C4-2B (cell line): ENCODE measurements at regions not wholly inside any gene's neighbourhood (a gene's known extent, or its start where the extent isn't known, plus 50 kb on each side); places are given as distances from the start of the nearest gene placed in this dataset.

Experiments used
- H3K27ac ChIP-seq: fragments of 450-650 bp; 2 replicates; pipeline ENCODE4 v1.5.1; 2017
- CTCF ChIP-seq: fragments of 450-650 bp; conservative IDR thresholded peaks from 2 replicates; pipeline ENCODE4 v1.5.1; 2017; ENCODE audit warnings: mild to moderate bottlenecking
- ZFX ChIP-seq: fragments of 450-650 bp; IDR thresholded peaks from 2 replicates; pipeline ENCODE4 v1.6.1; 2017

- TF ChIP-seq ZFX (no peak), CTCF (no peak)
- no peak overlapping the region for H3K27ac ChIP-seq
These were observed 62.1 kb upstream of the FREM2 start for GRCh38 chr13:38624822-38625221.

- TF ChIP-seq ZFX (no peak), CTCF (no peak)
- no peak overlapping the region for H3K27ac ChIP-seq
These were observed 58.3 kb upstream of the FREM2 start for GRCh38 chr13:38628554-38628953.

DNA sequence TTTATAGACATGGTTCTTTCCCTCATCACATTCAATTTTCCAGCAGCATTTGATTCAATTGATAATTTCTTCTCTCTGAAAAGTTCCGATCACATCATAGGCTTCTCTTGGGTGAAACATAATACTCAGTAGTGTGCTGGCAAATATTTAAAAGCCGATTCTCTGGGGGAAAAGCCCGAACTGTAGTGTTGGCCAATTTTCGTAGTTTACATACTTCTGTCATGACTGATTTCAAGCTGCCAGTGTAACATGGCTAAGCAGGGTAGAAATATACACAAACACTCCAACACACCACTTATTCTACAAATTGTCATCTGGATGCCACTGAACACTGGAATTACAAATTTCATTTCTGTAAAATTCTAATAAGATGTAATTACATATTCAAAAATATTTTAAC lies 56.1 kb upstream of the FREM2 start:
- no peak for TF ChIP-seq ZFX
- no peak for TF ChIP-seq CTCF

GRCh38 chr13:38635030-38635429 lies 51.8 kb upstream of the FREM2 start:
- TF ChIP-seq ZFX: no peak
- TF ChIP-seq CTCF: no peak
- H3K27ac ChIP-seq: no peak overlapping the region

More for the DNA sequence above, 56.1 kb upstream of the FREM2 start:
- H3K27ac ChIP-seq: no peak overlapping the region

DNA sequence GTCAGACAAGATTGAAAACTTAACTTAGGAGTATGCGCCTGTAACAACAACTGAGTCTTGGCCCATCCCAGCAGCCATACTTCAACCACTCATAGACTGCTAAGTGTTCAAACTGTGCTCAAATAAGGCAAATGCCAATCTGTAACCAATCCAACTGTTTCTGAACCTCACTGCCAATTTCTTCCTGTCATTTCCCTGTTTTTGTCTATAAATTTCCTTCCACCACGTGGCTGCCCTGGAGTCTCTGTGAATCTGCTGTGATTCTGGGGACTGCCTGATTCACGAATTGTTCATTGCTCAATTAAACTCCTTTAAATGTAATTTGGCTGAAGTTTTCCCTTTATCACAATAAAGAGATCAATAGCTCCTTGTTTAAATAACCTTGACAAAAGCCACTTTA lies 50.8 kb upstream of the FREM2 start:
- TF ChIP-seq ZFX (no peak), CTCF (no peak)

GRCh38 chr13:38636761-38637160 lies 50.1 kb upstream of the FREM2 start:
- TF ChIP-seq ZFX (no peak), CTCF (no peak)
- H3K27ac ChIP-seq: no peak overlapping the region

More for the DNA sequence above, 50.8 kb upstream of the FREM2 start:
- H3K27ac ChIP-seq: no peak overlapping the region
